ENCODE measurements at regions not wholly inside any gene's neighbourhood (a gene's known extent, or its start where the extent isn't known, plus 50 kb on each side); places are given as distances from the start of the nearest gene placed in this dataset.

DNA sequence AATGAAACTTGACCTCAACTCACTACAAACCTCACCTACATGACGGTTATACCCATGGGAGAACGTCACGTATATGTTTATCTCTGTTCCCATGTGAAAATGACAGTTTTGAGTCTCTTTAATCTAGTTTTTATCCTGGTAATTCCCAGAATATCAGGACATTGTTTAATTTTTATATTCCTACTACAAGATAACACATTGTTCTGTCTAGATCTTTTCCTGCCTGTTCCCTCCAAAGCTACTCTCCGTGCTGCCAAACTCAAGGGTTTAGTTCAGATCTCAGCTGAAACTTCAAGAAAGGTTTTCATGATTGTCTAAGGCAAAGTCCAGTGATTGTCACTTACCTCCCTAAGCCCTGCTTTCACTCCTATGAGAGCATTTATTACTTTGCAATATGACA lies 1159.4 kb upstream of the SEMA6A start:
- TF ChIP-seq CTCF (IDR thresholded peaks at IDR 0.05): no peak
- no peak for TF ChIP-seq POLR2A (IDR thresholded peaks at IDR 0.05)

Measured in Peyer's patch (tissue), 4 donors.